Testis (tissue), 2 donors: ENCODE measurements at regions not wholly inside any gene's neighbourhood (a gene's known extent, or its start where the extent isn't known, plus 50 kb on each side); places are given as distances from the start of the nearest gene placed in this dataset.

Source experiments
- POLR2A ChIP-seq: fragments of 450-650 bp; IDR thresholded peaks from one replicate; pipeline ENCODE4 v1.6.1; 2017; ENCODE audit warnings: antibody characterized with exemption, mild to moderate bottlenecking, moderate library complexity
- TF ChIP-seq, protein P1 (sequence below), 3 experiments: fragments of 450-650 bp in 2 of 3; fragments of 200-600 bp in 1 of 3; sonication (generic) in 1 of 3; IDR thresholded peaks; one replicate each; pipeline ENCODE4 v1.5.1; 2016 to 2019; ENCODE audit warnings: antibody characterized with exemption in 3 of 3, mild to moderate bottlenecking in 2 of 3, moderate library complexity in 1 of 3

DNA sequence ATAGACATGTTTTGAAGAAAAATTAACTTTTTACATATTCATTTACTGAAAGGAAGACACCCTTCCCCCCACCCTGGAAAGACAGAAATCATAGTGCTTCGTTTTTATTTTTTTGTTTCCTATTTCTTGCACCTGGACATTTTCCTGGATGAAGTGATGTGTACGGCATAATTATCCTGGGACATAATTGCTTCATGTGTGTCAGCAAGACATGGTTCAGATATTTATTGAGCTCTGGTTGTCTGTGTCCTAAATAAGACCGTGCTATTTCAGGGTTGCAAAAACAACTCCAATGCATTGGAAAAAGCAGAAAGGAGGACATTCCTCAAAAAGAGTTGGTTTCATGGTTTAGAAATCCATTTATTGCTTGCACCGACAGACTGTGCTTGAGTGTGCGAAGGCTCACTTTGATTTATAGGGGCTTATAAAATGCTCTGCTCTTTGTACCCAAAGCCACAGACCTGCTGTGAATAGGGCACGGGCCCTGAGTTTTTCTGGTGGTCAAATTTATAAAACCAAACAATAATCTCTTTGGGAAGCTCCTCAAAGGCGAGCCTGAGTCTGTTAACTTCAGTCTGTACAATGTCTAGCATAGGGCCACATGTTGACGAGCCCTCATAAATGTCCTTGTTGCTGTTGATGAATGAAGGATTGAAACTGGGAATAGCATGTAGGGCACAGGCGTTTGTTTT, 179.5 kb downstream of the SOX4 start:
- TF ChIP-seq POLR2A = no peak
- TF ChIP-seq, protein P1, sequence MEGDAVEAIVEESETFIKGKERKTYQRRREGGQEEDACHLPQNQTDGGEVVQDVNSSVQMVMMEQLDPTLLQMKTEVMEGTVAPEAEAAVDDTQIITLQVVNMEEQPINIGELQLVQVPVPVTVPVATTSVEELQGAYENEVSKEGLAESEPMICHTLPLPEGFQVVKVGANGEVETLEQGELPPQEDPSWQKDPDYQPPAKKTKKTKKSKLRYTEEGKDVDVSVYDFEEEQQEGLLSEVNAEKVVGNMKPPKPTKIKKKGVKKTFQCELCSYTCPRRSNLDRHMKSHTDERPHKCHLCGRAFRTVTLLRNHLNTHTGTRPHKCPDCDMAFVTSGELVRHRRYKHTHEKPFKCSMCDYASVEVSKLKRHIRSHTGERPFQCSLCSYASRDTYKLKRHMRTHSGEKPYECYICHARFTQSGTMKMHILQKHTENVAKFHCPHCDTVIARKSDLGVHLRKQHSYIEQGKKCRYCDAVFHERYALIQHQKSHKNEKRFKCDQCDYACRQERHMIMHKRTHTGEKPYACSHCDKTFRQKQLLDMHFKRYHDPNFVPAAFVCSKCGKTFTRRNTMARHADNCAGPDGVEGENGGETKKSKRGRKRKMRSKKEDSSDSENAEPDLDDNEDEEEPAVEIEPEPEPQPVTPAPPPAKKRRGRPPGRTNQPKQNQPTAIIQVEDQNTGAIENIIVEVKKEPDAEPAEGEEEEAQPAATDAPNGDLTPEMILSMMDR (IDR thresholded peaks at IDR 0.05) = no peak
